OCI-LY1 (cell line): ENCODE measurements at regions not wholly inside any gene's neighbourhood (a gene's known extent, or its start where the extent isn't known, plus 50 kb on each side); places are given as distances from the start of the nearest gene placed in this dataset.

Experiments used
- H2AFZ ChIP-seq: fragments of 200-600 bp; sonication (generic), shearing (Covaris generic); 2 replicates; pipeline ENCODE4 v1.6.0; 2014; ENCODE audit warnings: antibody characterized with exemption, mild to moderate bottlenecking, low read length
- H3F3A ChIP-seq: fragments of 200-600 bp; sonication (generic), shearing (Covaris generic); 2 replicates; pipeline ENCODE4 v1.6.0; 2014; ENCODE audit warnings: mild to moderate bottlenecking, antibody characterized with exemption, low read length, moderate library complexity; ENCODE audit not compliant: insufficient read depth
- H3K27ac ChIP-seq: fragments of 200-600 bp; sonication (generic); 2 replicates; pipeline ENCODE4 v1.5.1; 2014; ENCODE audit warnings: low read length, mixed run types, mild to moderate bottlenecking, low read depth; ENCODE audit not compliant: poor library complexity, severe bottlenecking
- H3K27me3 ChIP-seq: fragments of 200-600 bp; sonication (generic); 2 replicates; pipeline ENCODE4 v1.6.0; 2014; ENCODE audit warnings: antibody characterized with exemption, mild to moderate bottlenecking, low read length, moderate library complexity; ENCODE audit not compliant: insufficient read depth
- H3K36me3 ChIP-seq: fragments of 200-600 bp; sonication (generic); 2 replicates; pipeline ENCODE4 v1.6.1; 2014; ENCODE audit warnings: mild to moderate bottlenecking, antibody characterized with exemption, low read length, moderate library complexity, mixed read lengths; ENCODE audit not compliant: insufficient read depth
- H3K4me1 ChIP-seq: fragments of 200-600 bp; sonication (generic); 2 replicates; pipeline ENCODE4 v1.5.1; 2014; ENCODE audit warnings: mild to moderate bottlenecking, low read length, moderate library complexity; ENCODE audit not compliant: insufficient read depth, severe bottlenecking
- H3K4me2 ChIP-seq: fragments of 200-600 bp; sonication (generic), shearing (Covaris generic); 2 replicates; pipeline ENCODE4 v1.6.1; 2014; ENCODE audit warnings: low read length
- H3K4me3 ChIP-seq: fragments of 200-600 bp; sonication (generic); 2 replicates; pipeline ENCODE4 v1.5.1; 2014; ENCODE audit warnings: low read length, low read depth, mild to moderate bottlenecking, mixed read lengths; ENCODE audit not compliant: poor library complexity, severe bottlenecking
- H3K79me2 ChIP-seq: fragments of 200-600 bp; shearing (Covaris generic); 2 replicates; pipeline ENCODE4 v1.6.1; 2016; ENCODE audit warnings: mixed run types, low read length, mixed read lengths; ENCODE audit not compliant: insufficient read depth
- H3K9ac ChIP-seq: fragments of 200-600 bp; sonication (generic), shearing (Covaris generic); 2 replicates; pipeline ENCODE4 v1.6.1; 2014; ENCODE audit warnings: mild to moderate bottlenecking, low read length, mixed read lengths
- H3K9me2 ChIP-seq: fragments of 200-600 bp; sonication (generic), shearing (Covaris generic); 2 replicates; pipeline ENCODE4 v1.6.1; 2014; ENCODE audit warnings: low read depth, mild to moderate bottlenecking, low read length, mixed read lengths
- H3K9me3 ChIP-seq: fragments of 200-600 bp; shearing (Covaris generic); 2 replicates; pipeline ENCODE4 v1.6.1; 2014; ENCODE audit warnings: low read length, mixed read lengths
- H4K20me1 ChIP-seq: fragments of 200-600 bp; sonication (generic), shearing (Covaris generic); 2 replicates; pipeline ENCODE4 v1.6.0; 2016; ENCODE audit warnings: mild to moderate bottlenecking, low read length; ENCODE audit not compliant: insufficient read depth
- EZH2 ChIP-seq: fragments of 200-600 bp; sonication (generic), shearing (Covaris generic); IDR thresholded peaks from 2 replicates; pipeline ENCODE4 v1.8.0; 2017; ENCODE audit warnings: borderline replicate concordance, mixed run types, mild to moderate bottlenecking, antibody characterized with exemption, low read length, moderate library complexity, mixed read lengths
- TF ChIP-seq, protein P1 (sequence below): fragments of 200-600 bp; sonication (generic), shearing (Covaris generic); IDR thresholded peaks from 2 replicates; pipeline ENCODE4 v1.5.1; 2017; ENCODE audit warnings: mild to moderate bottlenecking, antibody characterized with exemption, low read length, moderate library complexity, mixed read lengths

DNA sequence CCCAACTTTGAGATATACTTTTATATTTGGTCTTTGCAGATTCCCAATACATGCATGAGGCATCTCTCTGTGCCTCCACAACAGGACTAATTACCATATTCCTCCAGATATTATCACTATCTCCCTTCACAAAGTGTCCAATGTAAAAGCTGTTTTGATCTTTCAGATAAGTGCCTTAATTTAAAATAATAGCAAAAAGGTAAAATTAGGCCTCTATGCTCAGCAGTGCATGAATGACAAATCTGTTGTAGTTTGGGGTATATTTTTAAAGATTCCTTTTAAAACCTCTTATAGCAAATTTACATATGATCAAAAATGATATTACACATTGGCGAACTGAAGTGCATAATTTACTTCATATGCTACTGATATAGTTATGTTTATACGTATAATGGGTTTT lies 369.2 kb upstream of the CCNH start:
- no peaks in the 10 kb centered on the region for H3K27me3 ChIP-seq
- H3K36me3 ChIP-seq = no peaks in the 10 kb centered on the region
- H3K4me3 ChIP-seq = no peak overlapping the region
- no peaks in the 10 kb centered on the region for H4K20me1 ChIP-seq
- no peak overlapping the region for H3K27ac ChIP-seq
- H3K4me2 ChIP-seq = no peak overlapping the region
- H3K4me1 ChIP-seq = no peaks in the 10 kb centered on the region
- no peaks in the 10 kb centered on the region for H3F3A ChIP-seq
- no peak for TF ChIP-seq EZH2
- TF ChIP-seq, protein P1, sequence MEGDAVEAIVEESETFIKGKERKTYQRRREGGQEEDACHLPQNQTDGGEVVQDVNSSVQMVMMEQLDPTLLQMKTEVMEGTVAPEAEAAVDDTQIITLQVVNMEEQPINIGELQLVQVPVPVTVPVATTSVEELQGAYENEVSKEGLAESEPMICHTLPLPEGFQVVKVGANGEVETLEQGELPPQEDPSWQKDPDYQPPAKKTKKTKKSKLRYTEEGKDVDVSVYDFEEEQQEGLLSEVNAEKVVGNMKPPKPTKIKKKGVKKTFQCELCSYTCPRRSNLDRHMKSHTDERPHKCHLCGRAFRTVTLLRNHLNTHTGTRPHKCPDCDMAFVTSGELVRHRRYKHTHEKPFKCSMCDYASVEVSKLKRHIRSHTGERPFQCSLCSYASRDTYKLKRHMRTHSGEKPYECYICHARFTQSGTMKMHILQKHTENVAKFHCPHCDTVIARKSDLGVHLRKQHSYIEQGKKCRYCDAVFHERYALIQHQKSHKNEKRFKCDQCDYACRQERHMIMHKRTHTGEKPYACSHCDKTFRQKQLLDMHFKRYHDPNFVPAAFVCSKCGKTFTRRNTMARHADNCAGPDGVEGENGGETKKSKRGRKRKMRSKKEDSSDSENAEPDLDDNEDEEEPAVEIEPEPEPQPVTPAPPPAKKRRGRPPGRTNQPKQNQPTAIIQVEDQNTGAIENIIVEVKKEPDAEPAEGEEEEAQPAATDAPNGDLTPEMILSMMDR = no peak
- no peaks in the 10 kb centered on the region for H3K79me2 ChIP-seq
- H2AFZ ChIP-seq = no peak overlapping the region
- H3K9me2 ChIP-seq = no peaks in the 10 kb centered on the region
- no peaks in the 10 kb centered on the region for H3K9me3 ChIP-seq
- no peak overlapping the region for H3K9ac ChIP-seq

DNA sequence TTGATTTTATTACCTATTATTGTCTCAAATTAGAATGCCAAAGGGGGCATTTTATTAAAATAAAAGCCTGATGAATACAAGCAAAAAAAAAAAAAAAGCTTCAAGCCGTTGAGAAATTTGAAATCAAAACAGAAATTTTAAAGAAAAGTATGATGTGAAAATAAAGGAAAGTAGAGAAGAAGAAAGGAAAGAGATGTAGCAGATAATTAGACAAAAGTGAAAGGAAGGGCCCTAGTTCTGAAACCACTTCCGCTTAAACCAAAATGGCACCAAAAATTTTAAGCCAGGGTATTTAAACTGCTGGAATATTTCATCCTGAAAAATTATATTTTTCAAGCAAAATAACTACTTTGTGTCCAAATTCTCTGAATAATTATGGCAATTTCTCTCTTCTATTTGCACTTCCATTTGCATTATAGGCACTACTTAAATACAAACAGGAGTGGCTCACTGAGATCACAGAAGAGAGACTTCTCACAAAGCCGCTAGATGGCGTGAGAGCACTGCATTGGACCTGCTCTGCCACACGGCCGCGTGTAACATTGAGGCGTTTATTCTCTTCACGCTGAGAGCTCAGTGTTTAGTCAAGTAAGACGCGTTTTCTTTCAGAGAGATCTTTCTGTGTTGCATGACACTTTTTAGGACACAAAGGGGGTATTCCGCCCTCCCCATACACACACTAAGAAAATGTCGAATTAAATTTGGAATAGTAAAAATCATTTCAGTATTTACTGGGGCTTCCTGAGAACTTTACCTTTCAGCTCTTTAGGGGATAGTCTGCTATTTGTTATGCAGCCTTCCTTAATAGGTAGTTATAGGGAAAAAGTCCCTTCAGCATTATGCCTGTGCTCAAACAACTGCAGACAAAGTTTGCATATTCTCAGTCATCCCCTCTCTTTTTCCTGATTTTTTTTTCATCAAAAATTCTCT lies 368.4 kb upstream of the CCNH start:
- Histone ChIP-seq H3K4me1 (no peaks in the 10 kb centered on the region), H3K27ac (no peak overlapping the region), H4K20me1 (no peaks in the 10 kb centered on the region), H3K4me3 (no peak overlapping the region), H2AFZ (no peak overlapping the region), H3K79me2 (no peaks in the 10 kb centered on the region), H3K9ac (no peak overlapping the region), H3K9me2 (no peaks in the 10 kb centered on the region), H3K9me3 (no peaks in the 10 kb centered on the region), H3K27me3 (no peaks in the 10 kb centered on the region), H3K4me2 (no peak overlapping the region), H3K36me3 (no peaks in the 10 kb centered on the region), H3F3A (no peaks in the 10 kb centered on the region)
- TF ChIP-seq, protein P1 = peak; percentile 90
- TF ChIP-seq EZH2 = no peak

DNA sequence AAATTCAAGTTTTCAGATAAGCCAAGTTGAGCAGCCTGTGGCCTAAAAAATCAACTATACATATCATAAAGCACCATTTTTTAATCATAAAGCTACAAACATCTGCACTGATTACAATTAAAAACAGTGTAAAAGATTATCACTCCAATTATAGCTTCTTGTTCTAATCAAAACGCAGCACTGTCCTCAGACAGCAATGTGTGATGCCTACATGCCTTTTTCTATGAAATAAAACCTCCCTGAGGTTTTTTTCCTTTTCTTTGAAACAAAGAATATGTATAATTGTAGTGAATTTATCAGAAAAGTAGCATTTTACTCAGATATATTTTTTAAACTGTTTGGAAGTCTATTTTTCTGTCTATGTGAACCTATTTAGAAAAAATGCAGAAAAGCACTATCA lies 366.1 kb upstream of the CCNH start:
- no peak for TF ChIP-seq EZH2
- TF ChIP-seq, protein P1 = no peak
- Histone ChIP-seq H3K4me2 (no peak overlapping the region), H4K20me1 (no peaks in the 10 kb centered on the region), H3K27me3 (no peaks in the 10 kb centered on the region), H3K9me2 (no peaks in the 10 kb centered on the region), H3K9me3 (no peaks in the 10 kb centered on the region), H3F3A (no peaks in the 10 kb centered on the region), H3K79me2 (no peaks in the 10 kb centered on the region), H3K27ac (no peak overlapping the region), H3K9ac (no peak overlapping the region), H3K4me1 (no peaks in the 10 kb centered on the region), H2AFZ (no peak overlapping the region), H3K36me3 (no peaks in the 10 kb centered on the region), H3K4me3 (no peak overlapping the region)
